GM12874 (cell line): ENCODE measurements at regions not wholly inside any gene's neighbourhood (a gene's known extent, or its start where the extent isn't known, plus 50 kb on each side); places are given as distances from the start of the nearest gene placed in this dataset.

Experiments used
- CTCF ChIP-seq: IDR thresholded peaks from 2 replicates; pipeline ENCODE4 v1.5.1; 2011; ENCODE audit warnings: low read depth, mild to moderate bottlenecking, control low read depth, low read length, moderate library complexity; ENCODE audit not compliant: insufficient read depth

- no peak for TF ChIP-seq CTCF
Measured at GRCh38 chrX:10387011-10387410, 230.2 kb downstream of the CLCN4 start.

GRCh38 chrX:10390187-10390586 lies 230.2 kb downstream of the MID1 start:
- TF ChIP-seq CTCF = no peak

- no peak for TF ChIP-seq CTCF
Measured at GRCh38 chrX:10393241-10393640, 227.1 kb downstream of the MID1 start.

- TF ChIP-seq CTCF = no peak
Measured at GRCh38 chrX:10393899-10394298, 226.5 kb downstream of the MID1 start.

GRCh38 chrX:10395179-10395578 lies 225.2 kb downstream of the MID1 start:
- no peak for TF ChIP-seq CTCF
